Testis (tissue), 2 donors: ENCODE measurements at regions not wholly inside any gene's neighbourhood (a gene's known extent, or its start where the extent isn't known, plus 50 kb on each side); places are given as distances from the start of the nearest gene placed in this dataset.

Experiments
- POLR2A ChIP-seq: fragments of 450-650 bp; IDR thresholded peaks from one replicate; pipeline ENCODE4 v1.6.1; 2017; ENCODE audit warnings: antibody characterized with exemption, mild to moderate bottlenecking, moderate library complexity
- TF ChIP-seq, protein P1 (sequence below), 3 experiments: fragments of 450-650 bp in 2 of 3; fragments of 200-600 bp in 1 of 3; sonication (generic) in 1 of 3; IDR thresholded peaks; one replicate each; pipeline ENCODE4 v1.5.1; 2016 to 2019; ENCODE audit warnings: antibody characterized with exemption in 3 of 3, mild to moderate bottlenecking in 2 of 3, moderate library complexity in 1 of 3

DNA sequence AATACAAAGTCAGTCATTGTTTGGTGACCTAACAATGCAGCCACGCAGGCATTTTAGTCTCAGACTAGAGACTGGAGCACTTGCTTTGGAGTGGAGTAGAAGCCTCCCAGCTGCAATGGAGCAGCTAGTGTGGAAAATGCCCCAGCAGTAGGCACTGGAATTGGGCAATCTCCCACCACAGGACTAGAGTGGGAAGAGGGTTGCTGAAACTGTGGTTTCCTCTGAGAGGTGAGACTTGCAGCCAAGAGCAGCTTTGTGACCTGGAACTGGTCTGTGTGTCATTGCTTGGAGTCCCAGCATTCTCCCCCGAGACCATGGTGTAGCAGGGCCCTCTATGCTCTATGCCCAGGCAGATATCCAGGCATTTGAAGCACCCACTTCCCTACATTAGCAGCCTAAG, 556.3 kb downstream of the UQCRFS1 start:
- TF ChIP-seq, protein P1, sequence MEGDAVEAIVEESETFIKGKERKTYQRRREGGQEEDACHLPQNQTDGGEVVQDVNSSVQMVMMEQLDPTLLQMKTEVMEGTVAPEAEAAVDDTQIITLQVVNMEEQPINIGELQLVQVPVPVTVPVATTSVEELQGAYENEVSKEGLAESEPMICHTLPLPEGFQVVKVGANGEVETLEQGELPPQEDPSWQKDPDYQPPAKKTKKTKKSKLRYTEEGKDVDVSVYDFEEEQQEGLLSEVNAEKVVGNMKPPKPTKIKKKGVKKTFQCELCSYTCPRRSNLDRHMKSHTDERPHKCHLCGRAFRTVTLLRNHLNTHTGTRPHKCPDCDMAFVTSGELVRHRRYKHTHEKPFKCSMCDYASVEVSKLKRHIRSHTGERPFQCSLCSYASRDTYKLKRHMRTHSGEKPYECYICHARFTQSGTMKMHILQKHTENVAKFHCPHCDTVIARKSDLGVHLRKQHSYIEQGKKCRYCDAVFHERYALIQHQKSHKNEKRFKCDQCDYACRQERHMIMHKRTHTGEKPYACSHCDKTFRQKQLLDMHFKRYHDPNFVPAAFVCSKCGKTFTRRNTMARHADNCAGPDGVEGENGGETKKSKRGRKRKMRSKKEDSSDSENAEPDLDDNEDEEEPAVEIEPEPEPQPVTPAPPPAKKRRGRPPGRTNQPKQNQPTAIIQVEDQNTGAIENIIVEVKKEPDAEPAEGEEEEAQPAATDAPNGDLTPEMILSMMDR (IDR thresholded peaks at IDR 0.05), result no peak
- TF ChIP-seq POLR2A, result no peak
